Type B pancreatic cell (in vitro differentiated cells): ENCODE measurements at regions not wholly inside any gene's neighbourhood (a gene's known extent, or its start where the extent isn't known, plus 50 kb on each side); places are given as distances from the start of the nearest gene placed in this dataset.

ENCODE experiments used
- DNase-seq: peaks from one replicate; pipeline ENCODE4 v3.0.0; 2021; ENCODE audit warnings: mixed read lengths; ENCODE audit not compliant: unreplicated experiment; ENCODE audit errors: extremely low spot score
- H3K27ac Mint-ChIP-seq: 2 replicates; pipeline ENCODE4 v1.8.0; 2021; ENCODE audit warnings: mild to moderate bottlenecking, mixed read lengths
- H3K27me3 Mint-ChIP-seq: 2 replicates; pipeline ENCODE4 v1.8.0; 2021; ENCODE audit warnings: mixed read lengths
- H3K36me3 Mint-ChIP-seq: 2 replicates; pipeline ENCODE4 v1.8.0; 2021; ENCODE audit warnings: mixed read lengths
- H3K4me1 Mint-ChIP-seq: one replicate; pipeline ENCODE4 v1.8.0; 2021; ENCODE audit warnings: mixed read lengths; ENCODE audit not compliant: unreplicated experiment
- H3K4me3 Mint-ChIP-seq: 2 replicates; pipeline ENCODE4 v1.8.0; 2021; ENCODE audit warnings: mild to moderate bottlenecking, mixed read lengths
- H3K9me3 Mint-ChIP-seq: 2 replicates; pipeline ENCODE4 v1.8.0; 2021; ENCODE audit warnings: mixed read lengths
- TF ChIP-seq, protein P1 (sequence below): fragments of 200-600 bp; sonication (generic); conservative IDR thresholded peaks from 2 replicates; pipeline ENCODE4 v1.5.0; 2021; ENCODE audit warnings: antibody characterized with exemption, mild to moderate bottlenecking

DNA sequence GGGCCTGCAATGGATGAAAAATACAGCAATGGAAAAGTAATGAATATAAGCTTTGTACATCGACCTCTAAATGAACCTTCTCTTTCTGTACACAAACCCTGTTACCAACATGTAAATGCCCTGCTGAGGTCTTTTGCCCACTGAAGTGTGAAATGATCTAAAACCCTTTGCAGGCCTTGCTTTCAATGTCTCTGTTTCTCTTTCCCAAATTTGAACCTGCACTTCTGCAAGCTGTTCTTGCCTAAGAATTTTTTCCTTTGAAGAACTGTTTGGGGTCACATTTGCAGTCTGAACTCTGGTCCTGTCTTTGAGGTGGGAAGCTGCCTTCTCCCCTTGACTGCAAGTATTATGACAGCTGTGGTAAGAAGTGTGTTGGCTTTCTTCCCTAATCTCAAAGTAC is 1237.1 kb downstream of the FAM181B start:
- Mint-ChIP-seq H3K9me3 (no peaks in the 10 kb centered on the region), H3K27me3 (peaks cover 2% of the 10 kb centered on the region), H3K27ac (no peak overlapping the region), H3K4me1 (no peaks in the 10 kb centered on the region), H3K36me3 (no peaks in the 10 kb centered on the region), H3K4me3 (no peak overlapping the region)
- DNase-seq = no peak
- TF ChIP-seq, protein P1, sequence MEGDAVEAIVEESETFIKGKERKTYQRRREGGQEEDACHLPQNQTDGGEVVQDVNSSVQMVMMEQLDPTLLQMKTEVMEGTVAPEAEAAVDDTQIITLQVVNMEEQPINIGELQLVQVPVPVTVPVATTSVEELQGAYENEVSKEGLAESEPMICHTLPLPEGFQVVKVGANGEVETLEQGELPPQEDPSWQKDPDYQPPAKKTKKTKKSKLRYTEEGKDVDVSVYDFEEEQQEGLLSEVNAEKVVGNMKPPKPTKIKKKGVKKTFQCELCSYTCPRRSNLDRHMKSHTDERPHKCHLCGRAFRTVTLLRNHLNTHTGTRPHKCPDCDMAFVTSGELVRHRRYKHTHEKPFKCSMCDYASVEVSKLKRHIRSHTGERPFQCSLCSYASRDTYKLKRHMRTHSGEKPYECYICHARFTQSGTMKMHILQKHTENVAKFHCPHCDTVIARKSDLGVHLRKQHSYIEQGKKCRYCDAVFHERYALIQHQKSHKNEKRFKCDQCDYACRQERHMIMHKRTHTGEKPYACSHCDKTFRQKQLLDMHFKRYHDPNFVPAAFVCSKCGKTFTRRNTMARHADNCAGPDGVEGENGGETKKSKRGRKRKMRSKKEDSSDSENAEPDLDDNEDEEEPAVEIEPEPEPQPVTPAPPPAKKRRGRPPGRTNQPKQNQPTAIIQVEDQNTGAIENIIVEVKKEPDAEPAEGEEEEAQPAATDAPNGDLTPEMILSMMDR = no peak

DNA sequence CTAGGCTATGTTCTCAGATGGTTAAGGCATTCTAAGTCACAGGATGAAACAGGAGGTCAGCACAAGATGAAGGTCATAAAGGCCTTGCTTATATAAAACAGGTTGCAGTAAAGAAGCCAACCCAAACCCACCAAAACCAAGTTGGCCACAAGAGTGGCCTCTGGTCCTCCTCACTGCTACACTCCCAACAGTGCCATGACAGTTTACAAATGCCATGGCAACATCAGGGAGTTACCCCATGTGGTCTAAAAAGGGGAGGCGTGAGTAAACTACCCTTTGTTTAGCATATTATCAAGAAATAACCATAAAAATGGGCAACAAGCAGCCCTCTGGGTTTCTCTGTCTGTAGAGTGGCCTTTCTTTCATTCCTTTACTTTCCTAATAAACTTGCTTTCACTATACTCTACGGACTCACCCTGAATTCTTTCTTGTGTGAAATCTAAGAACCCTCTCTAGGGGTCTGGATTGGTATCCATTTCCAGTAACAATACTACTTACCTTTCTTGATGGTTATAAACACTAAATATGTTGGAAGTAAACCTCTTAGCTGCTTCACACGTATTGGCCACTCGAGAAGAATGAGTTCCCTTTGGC is 1237.9 kb downstream of the FAM181B start:
- H3K9me3 Mint-ChIP-seq = no peaks in the 10 kb centered on the region
- no peak overlapping the region for H3K27ac Mint-ChIP-seq
- H3K27me3 Mint-ChIP-seq = peaks cover 2% of the 10 kb centered on the region
- TF ChIP-seq, protein P1 = no peak
- DNase-seq = no peak
- no peaks in the 10 kb centered on the region for H3K36me3 Mint-ChIP-seq
- H3K4me3 Mint-ChIP-seq = no peak overlapping the region
- H3K4me1 Mint-ChIP-seq = no peaks in the 10 kb centered on the region

DNA sequence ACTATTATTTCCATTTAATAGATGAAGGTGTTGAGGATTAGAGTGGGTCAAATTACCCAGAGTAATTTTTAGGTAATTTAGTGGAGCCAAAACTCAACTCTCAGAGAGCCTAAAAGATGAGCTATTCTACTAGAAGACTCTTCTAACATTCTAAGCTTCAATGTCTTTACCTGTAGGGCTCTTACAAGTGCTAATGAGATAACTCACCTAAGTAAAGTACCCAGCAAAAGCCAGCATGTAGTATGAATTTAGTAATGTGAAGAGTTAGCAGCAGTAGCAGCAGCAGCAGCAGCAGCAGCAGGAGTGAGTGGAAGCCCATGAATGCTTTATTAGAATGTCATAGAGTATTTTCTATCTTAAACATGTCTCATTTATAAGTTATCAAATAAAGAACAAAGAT is 1239.2 kb downstream of the FAM181B start:
- TF ChIP-seq, protein P1 = no peak
- no peaks in the 10 kb centered on the region for H3K4me1 Mint-ChIP-seq
- H3K9me3 Mint-ChIP-seq = no peaks in the 10 kb centered on the region
- no peak overlapping the region for H3K27ac Mint-ChIP-seq
- no peaks in the 10 kb centered on the region for H3K36me3 Mint-ChIP-seq
- no peak for DNase-seq
- H3K4me3 Mint-ChIP-seq = no peak overlapping the region
- peaks cover 5% of the 10 kb centered on the region for H3K27me3 Mint-ChIP-seq

DNA sequence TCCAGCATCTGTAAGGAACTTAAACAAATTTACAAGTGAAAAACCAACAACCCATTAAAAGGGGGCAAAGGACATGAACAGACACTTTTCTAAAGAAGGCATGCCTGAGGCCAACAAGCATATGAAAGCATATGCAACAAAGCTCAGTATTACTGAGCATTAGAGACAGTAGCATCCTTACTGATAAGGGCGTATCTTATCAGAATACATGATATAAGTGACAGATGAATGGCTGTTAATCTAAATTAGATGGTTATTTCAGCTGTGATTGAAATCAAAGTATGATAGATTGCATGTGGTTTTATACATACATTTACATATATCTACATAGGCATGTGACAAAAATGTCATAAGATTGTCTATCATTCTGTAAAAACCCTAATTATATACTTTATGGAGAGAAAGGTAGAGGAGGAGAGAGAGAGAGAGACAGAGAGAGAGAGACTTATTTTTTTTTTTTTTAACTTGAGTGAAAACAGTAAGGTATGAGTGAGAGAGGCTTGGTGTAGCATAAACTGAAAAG is 1240.7 kb downstream of the FAM181B start:
- H3K4me3 Mint-ChIP-seq = no peak overlapping the region

DNA sequence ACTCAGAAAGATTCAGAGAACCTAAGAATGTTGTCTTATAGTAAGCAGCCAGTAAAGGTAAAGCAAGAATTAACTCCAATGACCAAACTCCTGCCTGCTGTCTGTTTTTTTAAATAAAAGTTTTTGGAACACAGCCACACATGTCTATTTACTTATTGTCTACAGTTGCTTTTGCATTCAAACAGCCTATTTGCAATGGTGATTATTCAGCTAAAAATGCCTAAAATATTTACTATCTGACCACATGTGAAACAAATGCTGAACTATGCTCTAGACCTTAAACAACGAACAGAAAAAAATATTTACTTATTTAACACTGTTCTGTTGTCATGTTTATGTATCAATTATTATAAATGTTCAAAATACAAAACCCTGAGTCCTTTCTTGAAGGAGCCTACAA is 1246.6 kb downstream of the FAM181B start:
- H3K36me3 Mint-ChIP-seq = no peaks in the 10 kb centered on the region
- DNase-seq = no peak
- TF ChIP-seq, protein P1 = no peak
- no peak overlapping the region for H3K27ac Mint-ChIP-seq
- peaks cover 8% of the 10 kb centered on the region for H3K27me3 Mint-ChIP-seq
- H3K4me3 Mint-ChIP-seq = no peak overlapping the region
- H3K4me1 Mint-ChIP-seq = no peaks in the 10 kb centered on the region
- H3K9me3 Mint-ChIP-seq = no peaks in the 10 kb centered on the region

More for the DNA sequence above, 1240.7 kb downstream of the FAM181B start:
- Mint-ChIP-seq H3K4me1 (no peaks in the 10 kb centered on the region), H3K36me3 (no peaks in the 10 kb centered on the region), H3K27me3 (peaks cover 10% of the 10 kb centered on the region), H3K27ac (no peak overlapping the region), H3K9me3 (no peaks in the 10 kb centered on the region)
- DNase-seq = no peak
- TF ChIP-seq, protein P1 = no peak
